ENCODE measurements at regions not wholly inside any gene's neighbourhood (a gene's known extent, or its start where the extent isn't known, plus 50 kb on each side); places are given as distances from the start of the nearest gene placed in this dataset.
A peak's percentile ranks its signal among the peaks of the same experiment; 100 is the strongest.

GRCh38 chr9:110130791-110131416 is 77.1 kb downstream of the C9orf152 start:
- in situ Hi-C loops (cut with MboI; ENCODE audit: low sequenced_read_pairs) (no loop called here), dilution Hi-C loops (cut with HindIII; ENCODE audit: low sequenced_read_pairs, unreplicated experiment) (no loop called here), intact Hi-C loops (cut with micrococcal nuclease) (no loop called here)
- POLR2A ChIA-PET (ENCODE audit: unreplicated experiment) = no interaction called here
- no peak overlapping the region for H3K9ac ChIP-seq (ENCODE audit: low read depth, low read length)
- 0 out of 2 replicates have a peak overlapping the region, but pooled peaks have one; percentile 25 for H2AK5ac ChIP-seq (ENCODE audit: low read depth, low read length)
- H3K18ac ChIP-seq (ENCODE audit: low read depth, low read length) = no peak overlapping the region
- no peak overlapping the region for H2BK20ac ChIP-seq (ENCODE audit: low read depth, low read length)
- no peaks in the 10 kb centered on the region for H3K27me3 ChIP-seq (ENCODE audit: control insufficient read depth, insufficient read depth, low read length)
- peak overlapping the region; percentile 66 for H2BK5ac ChIP-seq (ENCODE audit: low read depth, low read length, poor library complexity, severe bottlenecking)
- TF ChIP-seq CTCF (conservative IDR thresholded peaks at IDR 0.05; ENCODE audit: low read depth, low read length) (no peak), SMC3 (IDR thresholded peaks at IDR 0.05; ENCODE audit: low read depth, low read length) (no peak), MAFK (IDR thresholded peaks at IDR 0.05; ENCODE audit: low read depth, low read length) (no peak), ELK1 (IDR thresholded peaks at IDR 0.05; ENCODE audit: borderline replicate concordance, low read depth, low read length) (no peak), NFE2L2 (IDR thresholded peaks at IDR 0.05; ENCODE audit: low read depth, low read length) (no peak), CHD1 (IDR thresholded peaks at IDR 0.05; ENCODE audit: low read depth, low read length) (no peak), BHLHE40 (IDR thresholded peaks at IDR 0.05; ENCODE audit: low read depth, low read length) (no peak)
- peaks cover 45% of the 10 kb centered on the region for H3K4me1 ChIP-seq (ENCODE audit: control insufficient read depth, insufficient read depth, low read length)
- H2BK15ac ChIP-seq (ENCODE audit: low read depth, low read length) = no peak overlapping the region
- no TSS peak for BruUV-seq (replicated peaks)
- no peak overlapping the region for H3K56ac ChIP-seq (ENCODE audit: extremely low read depth, insufficient read depth, low read length)
- 0 out of 2 replicates have a peak overlapping the region, but pooled peaks have one; percentile 35 for H2BK120ac ChIP-seq (ENCODE audit: low read depth, low read length)
- peak overlapping the region; percentile 63; the same call in 1 of the 2 replicates for H3K23ac ChIP-seq (ENCODE audit: low read depth, low read length)
- no CpG with 5 or more reads among the region's 6 CpGs for WGBS, 2 experiments (ENCODE audit: extremely low coverage in 2 of 2, insufficient read length in 1 of 2)
- H4K5ac ChIP-seq (ENCODE audit: low read depth, low read length) = no peak overlapping the region
- no peaks in the 10 kb centered on the region for H3K9me3 ChIP-seq (ENCODE audit: control insufficient read depth, insufficient read depth, low read length)
- DNase-seq (no peak), ATAC-seq (ENCODE audit: low read depth) (no peak)
- H3K36me3 ChIP-seq (ENCODE audit: control insufficient read depth, insufficient read depth, low read length) = peaks cover 2% of the 10 kb centered on the region; the same call in 1 of the 2 replicates
- peaks cover 9 to 84% of the 10 kb centered on the region in 2 experiments; a peak in 3 of 4 replicates for H3K79me1 ChIP-seq (ENCODE audit: low read depth in 1 of 2, low read length in 2 of 2)
- H3K4me2 ChIP-seq (ENCODE audit: low read depth, low read length) = no peak overlapping the region; the same call in 1 of the 2 replicates
- H3K27ac ChIP-seq (ENCODE audit: insufficient read depth, low read length) = no peak overlapping the region
- peaks cover 44% of the 10 kb centered on the region for H3K9me1 ChIP-seq (ENCODE audit: insufficient read depth, low read length)
- peak overlapping the region; percentile 34; the same call in 1 of the 2 replicates for H3K4ac ChIP-seq (ENCODE audit: low read depth, low read length)
- H3K14ac ChIP-seq (replicated peaks; ENCODE audit: low read depth, low read length) = 0 out of 2 replicates have a peak overlapping the region, but pooled peaks have one; percentile 13
- H3K4me3 ChIP-seq (ENCODE audit: insufficient read depth, low read depth, low read length) = no peak overlapping the region
- H4K8ac ChIP-seq (ENCODE audit: low read depth in 2 of 2, low read length in 2 of 2) = peak overlapping the region in 1 of 2 experiments; percentile 26; a peak in 1 of 4 replicates
- no peak overlapping the region for H2AK9ac ChIP-seq (replicated peaks; ENCODE audit: low read depth, low read length, poor library complexity)
- H4K20me1 ChIP-seq (ENCODE audit: insufficient read depth, low read length) = peaks cover 94% of the 10 kb centered on the region
- no peak overlapping the region for H4K91ac ChIP-seq (ENCODE audit: insufficient read depth, low read depth, low read length)
- CTCF ChIA-PET = interaction anchor here (1.5 kb wide), 1 partner anchor 10 kb away, joined by 3 read pairs; no protein-coding TSS in a partner anchor
- no peak overlapping the region for H2AFZ ChIP-seq (replicated peaks; ENCODE audit: low read length, poor library complexity)

Measured in IMR-90 (cell line).